Loucy (cell line): ENCODE measurements at regions not wholly inside any gene's neighbourhood (a gene's known extent, or its start where the extent isn't known, plus 50 kb on each side); places are given as distances from the start of the nearest gene placed in this dataset.

ENCODE experiments used
- EZH2phosphoT487 ChIP-seq: fragments of 200-600 bp; IDR thresholded peaks from 2 replicates; pipeline ENCODE4 v1.6.1; 2018; ENCODE audit warnings: antibody characterized with exemption, mild to moderate bottlenecking, moderate library complexity, borderline replicate concordance
- TF ChIP-seq, protein P1 (sequence below): fragments of 200-600 bp; sonication (generic); conservative IDR thresholded peaks from 2 replicates; pipeline ENCODE4 v1.5.1; 2014; ENCODE audit warnings: mild to moderate bottlenecking, antibody characterized with exemption, low read length

DNA sequence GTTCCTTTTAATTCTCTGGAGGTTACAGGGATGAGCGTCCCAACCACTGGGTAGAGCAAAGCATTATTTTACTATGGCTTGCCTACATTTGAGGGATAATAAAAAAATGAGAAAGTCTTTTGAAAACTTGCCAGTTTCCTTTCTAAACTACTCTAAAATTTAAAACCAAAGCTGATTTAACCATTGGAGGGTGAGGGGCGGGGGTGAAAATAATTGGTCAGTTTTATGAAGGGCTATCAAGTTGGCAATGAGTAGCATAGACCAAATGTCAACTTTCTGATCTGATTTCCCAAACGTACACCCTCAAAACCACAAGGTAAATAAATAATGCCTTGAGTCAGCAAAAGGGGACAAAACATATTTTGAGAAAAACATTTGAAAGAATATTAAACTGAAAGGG is 85.7 kb upstream of the STK17B start:
- TF ChIP-seq, protein P1, sequence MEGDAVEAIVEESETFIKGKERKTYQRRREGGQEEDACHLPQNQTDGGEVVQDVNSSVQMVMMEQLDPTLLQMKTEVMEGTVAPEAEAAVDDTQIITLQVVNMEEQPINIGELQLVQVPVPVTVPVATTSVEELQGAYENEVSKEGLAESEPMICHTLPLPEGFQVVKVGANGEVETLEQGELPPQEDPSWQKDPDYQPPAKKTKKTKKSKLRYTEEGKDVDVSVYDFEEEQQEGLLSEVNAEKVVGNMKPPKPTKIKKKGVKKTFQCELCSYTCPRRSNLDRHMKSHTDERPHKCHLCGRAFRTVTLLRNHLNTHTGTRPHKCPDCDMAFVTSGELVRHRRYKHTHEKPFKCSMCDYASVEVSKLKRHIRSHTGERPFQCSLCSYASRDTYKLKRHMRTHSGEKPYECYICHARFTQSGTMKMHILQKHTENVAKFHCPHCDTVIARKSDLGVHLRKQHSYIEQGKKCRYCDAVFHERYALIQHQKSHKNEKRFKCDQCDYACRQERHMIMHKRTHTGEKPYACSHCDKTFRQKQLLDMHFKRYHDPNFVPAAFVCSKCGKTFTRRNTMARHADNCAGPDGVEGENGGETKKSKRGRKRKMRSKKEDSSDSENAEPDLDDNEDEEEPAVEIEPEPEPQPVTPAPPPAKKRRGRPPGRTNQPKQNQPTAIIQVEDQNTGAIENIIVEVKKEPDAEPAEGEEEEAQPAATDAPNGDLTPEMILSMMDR: no peak
- TF ChIP-seq EZH2phosphoT487: no peak
